SK-N-SH treated with all-trans-retinoic acid at 6 μM for 48 hours (cell line): ENCODE measurements at regions not wholly inside any gene's neighbourhood (a gene's known extent, or its start where the extent isn't known, plus 50 kb on each side); places are given as distances from the start of the nearest gene placed in this dataset.

Experiments used
- BACH2 ChIP-seq: fragments of 250-450 bp; sonication (Bioruptor Pico); IDR thresholded peaks from 2 replicates; pipeline ENCODE4 v1.9.0; 2021; ENCODE audit warnings: mild to moderate bottlenecking, borderline replicate concordance
- CREB5 ChIP-seq: fragments of 250-450 bp; sonication (Bioruptor Pico); IDR thresholded peaks from 2 replicates; pipeline ENCODE4 v1.5.1; 2020; ENCODE audit warnings: low read depth, mild to moderate bottlenecking, moderate library complexity
- CSDC2 ChIP-seq: fragments of 250-450 bp; sonication (Bioruptor Pico); IDR thresholded peaks from 2 replicates; pipeline ENCODE4 v1.5.0; 2020; ENCODE audit warnings: mild to moderate bottlenecking, moderate library complexity
- ISL1 ChIP-seq: fragments of 250-450 bp; sonication (Bioruptor Pico); IDR thresholded peaks from 2 replicates; pipeline ENCODE4 v2.1.2; 2022; ENCODE audit warnings: mild to moderate bottlenecking, moderate library complexity
- PATZ1 ChIP-seq: fragments of 250-450 bp; sonication (Bioruptor Pico); IDR thresholded peaks from 2 replicates; pipeline ENCODE4 v1.8.0; 2020; ENCODE audit warnings: mild to moderate bottlenecking, moderate library complexity, borderline replicate concordance
- POU6F1 ChIP-seq: fragments of 250-450 bp; sonication (Bioruptor Pico); IDR thresholded peaks from 2 replicates; pipeline ENCODE4 v1.8.0; 2021; ENCODE audit warnings: low read depth, mild to moderate bottlenecking, moderate library complexity, borderline replicate concordance
- RARB ChIP-seq: fragments of 250-450 bp; sonication (Bioruptor Pico); IDR thresholded peaks from 2 replicates; pipeline ENCODE4 v1.8.0; 2021; ENCODE audit warnings: mild to moderate bottlenecking, moderate library complexity
- SNAI2 ChIP-seq: fragments of 250-450 bp; sonication (Bioruptor Pico); IDR thresholded peaks from 2 replicates; pipeline ENCODE4 v1.5.0; 2020; ENCODE audit warnings: mild to moderate bottlenecking, moderate library complexity
- TCF4 ChIP-seq: fragments of 250-450 bp; sonication (Bioruptor Pico); IDR thresholded peaks from 2 replicates; pipeline ENCODE4 v1.8.0; 2021; ENCODE audit warnings: mild to moderate bottlenecking, moderate library complexity, borderline replicate concordance
- TOX ChIP-seq: fragments of 250-450 bp; sonication (Bioruptor Pico); IDR thresholded peaks from 2 replicates; pipeline ENCODE4 v1.8.0; 2021; ENCODE audit warnings: mild to moderate bottlenecking, moderate library complexity, borderline replicate concordance
- ZFP3 ChIP-seq: fragments of 250-450 bp; sonication (Bioruptor Pico); IDR thresholded peaks from 2 replicates; pipeline ENCODE4 v1.5.0; 2020; ENCODE audit warnings: mild to moderate bottlenecking, moderate library complexity
- ZFP30 ChIP-seq: fragments of 450-650 bp; formaldehyde crosslinking; IDR thresholded peaks from 2 replicates; pipeline ENCODE4 v1.5.0; 2022; ENCODE audit warnings: mild to moderate bottlenecking, moderate library complexity
- ZNF70 ChIP-seq: fragments of 450-650 bp; formaldehyde crosslinking; IDR thresholded peaks from 2 replicates; pipeline ENCODE4 v1.5.0; 2020; ENCODE audit warnings: mild to moderate bottlenecking, moderate library complexity

GRCh38 chr9:2340046-2340760 is 281.4 kb upstream of the VLDLR start:
- TF ChIP-seq PATZ1 (CRISPR knock-in tag) (no peak), BACH2 (CRISPR knock-in tag) (no peak), TOX (CRISPR knock-in tag) (no peak), ZNF70 (CRISPR knock-in tag) (no peak), ISL1 (no peak), CREB5 (CRISPR knock-in tag) (no peak), ZFP3 (CRISPR knock-in tag) (no peak), RARB (CRISPR knock-in tag) (no peak), POU6F1 (no peak), ZFP30 (CRISPR knock-in tag) (no peak), CSDC2 (CRISPR knock-in tag) (no peak), SNAI2 (CRISPR knock-in tag) (no peak), TCF4 (CRISPR knock-in tag) (no peak)
